HUES64 (cell line): ENCODE measurements at regions not wholly inside any gene's neighbourhood (a gene's known extent, or its start where the extent isn't known, plus 50 kb on each side); places are given as distances from the start of the nearest gene placed in this dataset.
A peak's percentile ranks its signal among the peaks of the same experiment; 100 is the strongest.

Experiments
- H3K27ac ChIP-seq: 2 replicates; pipeline ENCODE4 v1.7.0; 2013; ENCODE audit warnings: low read depth, low read length, inconsistent platforms
- H3K27me3 ChIP-seq: 2 replicates; pipeline ENCODE4 v1.6.1; 2013; ENCODE audit warnings: mild to moderate bottlenecking, low read length; ENCODE audit not compliant: insufficient read depth
- H3K36me3 ChIP-seq: 2 replicates; pipeline ENCODE4 v1.6.1; 2013; ENCODE audit warnings: mild to moderate bottlenecking, low read length; ENCODE audit not compliant: insufficient read depth
- H3K4me1 ChIP-seq: 2 replicates; pipeline ENCODE4 v1.6.1; 2013; ENCODE audit warnings: mild to moderate bottlenecking, low read length, moderate library complexity; ENCODE audit not compliant: insufficient read depth
- H3K4me3 ChIP-seq: 2 replicates; pipeline ENCODE4 v1.5.1; 2013; ENCODE audit warnings: mild to moderate bottlenecking, low read length, moderate library complexity
- H3K9ac ChIP-seq: 2 replicates; pipeline ENCODE4 v1.6.1; 2013; ENCODE audit warnings: mild to moderate bottlenecking, low read depth, low read length
- H3K9me3 ChIP-seq: 2 replicates; pipeline ENCODE4 v1.6.1; 2013; ENCODE audit warnings: low read depth, low read length; ENCODE audit not compliant: insufficient read depth
- WGBS: fragments of 150-250, 120-280 bp; methylation state at CpG from one replicate; pipeline ENCODE4 v1.1.7; 2013; ENCODE audit warnings: missing lambda C conversion rate; 5-methylcytosine and 5-hydroxymethylcytosine counted together

GRCh38 chr3:43866529-43867353 is 176.0 kb downstream of the ABHD5 start:
- Histone ChIP-seq H3K27ac (no peak overlapping the region), H3K27me3 (no peaks in the 10 kb centered on the region), H3K9ac (no peak overlapping the region), H3K36me3 (no peaks in the 10 kb centered on the region), H3K9me3 (no peaks in the 10 kb centered on the region), H3K4me3 (no peak overlapping the region), H3K4me1 (peaks cover 11% of the 10 kb centered on the region; the same call in 1 of the 2 replicates)
- 94% methylated on average over 3 of the region's 3 CpGs for WGBS

- Histone ChIP-seq H3K4me1 (peaks cover 11% of the 10 kb centered on the region; the same call in 1 of the 2 replicates), H3K4me3 (no peak overlapping the region), H3K36me3 (no peaks in the 10 kb centered on the region), H3K9me3 (no peaks in the 10 kb centered on the region), H3K27ac (no peak overlapping the region), H3K27me3 (no peaks in the 10 kb centered on the region), H3K9ac (no peak overlapping the region)
- WGBS, result 91% methylated on average over 7 of the region's 8 CpGs
Observed at GRCh38 chr3:43867436-43868072, 176.8 kb downstream of the ABHD5 start.

- Histone ChIP-seq H3K9ac (no peak overlapping the region), H3K4me3 (no peak overlapping the region), H3K9me3 (no peaks in the 10 kb centered on the region), H3K36me3 (no peaks in the 10 kb centered on the region), H3K4me1 (peaks cover 26% of the 10 kb centered on the region), H3K27ac (no peak overlapping the region), H3K27me3 (no peaks in the 10 kb centered on the region)
- 100% methylated on average over 2 of the region's 3 CpGs for WGBS
Observed at GRCh38 chr3:43869491-43869890, 178.8 kb downstream of the ABHD5 start.

- H3K9me3 ChIP-seq, result no peaks in the 10 kb centered on the region
- H3K9ac ChIP-seq, result no peak overlapping the region
- H3K4me1 ChIP-seq, result peaks cover 26% of the 10 kb centered on the region
- 39% methylated on average over 2 of the region's 2 CpGs for WGBS
- H3K27ac ChIP-seq, result no peak overlapping the region
- H3K4me3 ChIP-seq, result no peak overlapping the region
- H3K36me3 ChIP-seq, result no peaks in the 10 kb centered on the region
- no peaks in the 10 kb centered on the region for H3K27me3 ChIP-seq
Observed at GRCh38 chr3:43870120-43870519, 179.4 kb downstream of the ABHD5 start.

GRCh38 chr3:43870844-43871626 is 180.3 kb downstream of the ABHD5 start:
- Histone ChIP-seq H3K36me3 (no peaks in the 10 kb centered on the region), H3K9me3 (no peaks in the 10 kb centered on the region), H3K27me3 (no peaks in the 10 kb centered on the region), H3K27ac (no peak overlapping the region), H3K4me3 (no peak overlapping the region), H3K9ac (no peak overlapping the region), H3K4me1 (peaks cover 26% of the 10 kb centered on the region)
- 84% methylated on average over 2 of the region's 2 CpGs for WGBS

GRCh38 chr3:43871627-43872245 is 181.0 kb downstream of the ABHD5 start:
- WGBS, result 85% methylated on average over 9 of the region's 9 CpGs
- Histone ChIP-seq H3K27me3 (no peaks in the 10 kb centered on the region), H3K9me3 (no peaks in the 10 kb centered on the region), H3K4me3 (no peak overlapping the region), H3K4me1 (peaks cover 26% of the 10 kb centered on the region), H3K36me3 (no peaks in the 10 kb centered on the region), H3K9ac (no peak overlapping the region), H3K27ac (no peak overlapping the region)

GRCh38 chr3:43872301-43872700 is 181.6 kb downstream of the ABHD5 start:
- H3K27ac ChIP-seq, result no peak overlapping the region
- 73% methylated on average over 3 of the region's 3 CpGs for WGBS
- peaks cover 26% of the 10 kb centered on the region for H3K4me1 ChIP-seq

GRCh38 chr3:43872901-43873300 is 182.2 kb downstream of the ABHD5 start:
- H3K9me3 ChIP-seq, result no peaks in the 10 kb centered on the region
- no peak overlapping the region for H3K4me3 ChIP-seq
- no peaks in the 10 kb centered on the region for H3K36me3 ChIP-seq
- H3K9ac ChIP-seq, result 0 out of 2 replicates have a peak overlapping the region, but pooled peaks have one; percentile 23
- H3K4me1 ChIP-seq, result peaks cover 26% of the 10 kb centered on the region
- 65% methylated on average over 6 of the region's 6 CpGs for WGBS
- no peaks in the 10 kb centered on the region for H3K27me3 ChIP-seq
- H3K27ac ChIP-seq, result 0 out of 2 replicates have a peak overlapping the region, but pooled peaks have one; percentile 26

More at GRCh38 chr3:43872301-43872700, 181.6 kb downstream of the ABHD5 start:
- Histone ChIP-seq H3K36me3 (no peaks in the 10 kb centered on the region), H3K27me3 (no peaks in the 10 kb centered on the region), H3K4me3 (no peak overlapping the region), H3K9me3 (no peaks in the 10 kb centered on the region), H3K9ac (no peak overlapping the region)

GRCh38 chr3:43873723-43874122 is 183.0 kb downstream of the ABHD5 start:
- Histone ChIP-seq H3K27ac (no peak overlapping the region), H3K4me1 (peaks cover 29% of the 10 kb centered on the region), H3K9ac (no peak overlapping the region), H3K4me3 (no peak overlapping the region), H3K27me3 (no peaks in the 10 kb centered on the region), H3K36me3 (no peaks in the 10 kb centered on the region), H3K9me3 (no peaks in the 10 kb centered on the region)
- 94% methylated on average over 7 of the region's 7 CpGs for WGBS

GRCh38 chr3:43874290-43874689 is 183.6 kb downstream of the ABHD5 start:
- Histone ChIP-seq H3K27ac (no peak overlapping the region), H3K4me3 (no peak overlapping the region), H3K9ac (no peak overlapping the region), H3K4me1 (peaks cover 33% of the 10 kb centered on the region), H3K27me3 (no peaks in the 10 kb centered on the region), H3K9me3 (no peaks in the 10 kb centered on the region), H3K36me3 (no peaks in the 10 kb centered on the region)
- 88% methylated on average over 1 of the region's 1 CpG for WGBS
